ENCODE measurements at regions not wholly inside any gene's neighbourhood (a gene's known extent, or its start where the extent isn't known, plus 50 kb on each side); places are given as distances from the start of the nearest gene placed in this dataset.

- 73 to 86% (median 76%) methylated on average over 3 of the region's 3 CpGs for WGBS, 5 donors
- H3K4me3 ChIP-seq = no peak overlapping the region
- no peaks in the 10 kb centered on the region for H3K36me3 ChIP-seq
- H3K27me3 ChIP-seq = no peaks in the 10 kb centered on the region
- H3K9me3 ChIP-seq = no peaks in the 10 kb centered on the region
- intact Hi-C loops (cut with DNase I; ENCODE audit: low total_unique reads) = no loop called here
- no peak overlapping the region for H3K27ac ChIP-seq
- DNase-seq = no peak
- H3K4me1 ChIP-seq = no peaks in the 10 kb centered on the region
- TF ChIP-seq POLR2A (IDR thresholded peaks at IDR 0.05) = no peak
- TF ChIP-seq CTCF (IDR thresholded peaks at IDR 0.05) = no peak
- no peak for TF ChIP-seq POLR2AphosphoS5 (IDR thresholded peaks at IDR 0.05)
- no peak for TF ChIP-seq EP300 (IDR thresholded peaks at IDR 0.05)
Measured at GRCh38 chr2:7468448-7468828, 551.2 kb downstream of the RNF144A start.

GRCh38 chr2:7468955-7469354 is 551.7 kb downstream of the RNF144A start:
- TF ChIP-seq POLR2A (IDR thresholded peaks at IDR 0.05) (no peak), POLR2AphosphoS5 (IDR thresholded peaks at IDR 0.05) (no peak), CTCF (IDR thresholded peaks at IDR 0.05) (no peak), EP300 (IDR thresholded peaks at IDR 0.05) (no peak)
- no peaks in the 10 kb centered on the region for H3K9me3 ChIP-seq
- no peak for DNase-seq
- H3K27ac ChIP-seq = no peak overlapping the region
- no peaks in the 10 kb centered on the region for H3K36me3 ChIP-seq
- 83 to 89% (median 86%) methylated on average over 1 of the region's 1 CpG for WGBS, 5 donors
- intact Hi-C loops (cut with DNase I; ENCODE audit: low total_unique reads) = no loop called here
- H3K27me3 ChIP-seq = no peaks in the 10 kb centered on the region
- no peaks in the 10 kb centered on the region for H3K4me1 ChIP-seq
- no peak overlapping the region for H3K4me3 ChIP-seq

- no peak overlapping the region for H3K27ac ChIP-seq
- no peaks in the 10 kb centered on the region for H3K27me3 ChIP-seq
- no peaks in the 10 kb centered on the region for H3K36me3 ChIP-seq
- no peaks in the 10 kb centered on the region for H3K9me3 ChIP-seq
- H3K4me3 ChIP-seq = no peak overlapping the region
- H3K4me1 ChIP-seq = no peaks in the 10 kb centered on the region
- intact Hi-C loops (cut with DNase I; ENCODE audit: low total_unique reads) = no loop called here
- TF ChIP-seq POLR2A (IDR thresholded peaks at IDR 0.05) (no peak), EP300 (IDR thresholded peaks at IDR 0.05) (no peak), POLR2AphosphoS5 (IDR thresholded peaks at IDR 0.05) (no peak), CTCF (IDR thresholded peaks at IDR 0.05) (no peak)
- 85 to 96% (median 95%) methylated on average over 2 of the region's 2 CpGs for WGBS, 5 donors
- no peak for DNase-seq
Measured at GRCh38 chr2:7471185-7471584, 554.0 kb downstream of the RNF144A start.

GRCh38 chr2:7472465-7472864 is 555.3 kb downstream of the RNF144A start:
- no peak overlapping the region for H3K27ac ChIP-seq
- TF ChIP-seq POLR2A (IDR thresholded peaks at IDR 0.05) = no peak
- no peak for TF ChIP-seq CTCF (IDR thresholded peaks at IDR 0.05)
- no peak for TF ChIP-seq POLR2AphosphoS5 (IDR thresholded peaks at IDR 0.05)
- TF ChIP-seq EP300 (IDR thresholded peaks at IDR 0.05) = no peak
- no peaks in the 10 kb centered on the region for H3K36me3 ChIP-seq
- no peaks in the 10 kb centered on the region for H3K9me3 ChIP-seq
- intact Hi-C loops (cut with DNase I; ENCODE audit: low total_unique reads) = no loop called here
- H3K4me3 ChIP-seq = no peak overlapping the region
- no peak for DNase-seq
- no peaks in the 10 kb centered on the region for H3K27me3 ChIP-seq
- 81 to 86% (median 84%) methylated on average over 2 of the region's 2 CpGs for WGBS, 5 donors
- no peaks in the 10 kb centered on the region for H3K4me1 ChIP-seq
